ENCODE measurements at regions not wholly inside any gene's neighbourhood (a gene's known extent, or its start where the extent isn't known, plus 50 kb on each side); places are given as distances from the start of the nearest gene placed in this dataset.

GRCh38 chr13:60654415-60654814 lies 257.4 kb downstream of the TDRD3 start:
- Histone ChIP-seq H3K9me3 (ENCODE audit: low read depth) (no peaks in the 10 kb centered on the region), H3K27me3 (no peaks in the 10 kb centered on the region), H3K4me3 (no peak overlapping the region), H3K27ac (no peak overlapping the region), H3K4me1 (ENCODE audit: low read depth) (no peaks in the 10 kb centered on the region), H3K36me3 (no peaks in the 10 kb centered on the region)
- peak; percentile 36 to 62 for DNase-seq (ENCODE audit: low read depth in 1 of 2, low spot score in 1 of 2)
- peak; percentile 56 for TF ChIP-seq CTCF (IDR thresholded peaks at IDR 0.05; ENCODE audit: low read depth, low read length)

- H3K27ac ChIP-seq = no peak overlapping the region
- no peak overlapping the region for H3K4me3 ChIP-seq
- H3K4me1 ChIP-seq (ENCODE audit: low read depth) = no peaks in the 10 kb centered on the region
- no peak for TF ChIP-seq CTCF (IDR thresholded peaks at IDR 0.05; ENCODE audit: low read depth, low read length)
- no peaks in the 10 kb centered on the region for H3K27me3 ChIP-seq
- no peaks in the 10 kb centered on the region for H3K36me3 ChIP-seq
- DNase-seq (ENCODE audit: low read depth in 1 of 2, low spot score in 1 of 2) = no peak
- H3K9me3 ChIP-seq (ENCODE audit: low read depth) = no peaks in the 10 kb centered on the region
Observed at GRCh38 chr13:60647547-60647946, 250.5 kb downstream of the TDRD3 start.

- no peak overlapping the region for H3K4me3 ChIP-seq
- no peak for TF ChIP-seq CTCF (IDR thresholded peaks at IDR 0.05; ENCODE audit: low read depth, low read length)
- no peaks in the 10 kb centered on the region for H3K36me3 ChIP-seq
- no peak overlapping the region for H3K27ac ChIP-seq
- no peaks in the 10 kb centered on the region for H3K9me3 ChIP-seq (ENCODE audit: low read depth)
- no peaks in the 10 kb centered on the region for H3K27me3 ChIP-seq
- no peaks in the 10 kb centered on the region for H3K4me1 ChIP-seq (ENCODE audit: low read depth)
- no peak for DNase-seq (ENCODE audit: low read depth in 1 of 2, low spot score in 1 of 2)
Observed at GRCh38 chr13:60646620-60647019, 249.6 kb downstream of the TDRD3 start.

GRCh38 chr13:60645676-60646075 lies 248.7 kb downstream of the TDRD3 start:
- Histone ChIP-seq H3K4me1 (ENCODE audit: low read depth) (no peaks in the 10 kb centered on the region), H3K9me3 (ENCODE audit: low read depth) (no peaks in the 10 kb centered on the region), H3K36me3 (no peaks in the 10 kb centered on the region), H3K27ac (no peak overlapping the region), H3K27me3 (no peaks in the 10 kb centered on the region), H3K4me3 (no peak overlapping the region)
- no peak for TF ChIP-seq CTCF (IDR thresholded peaks at IDR 0.05; ENCODE audit: low read depth, low read length)
- DNase-seq (ENCODE audit: low read depth in 1 of 2, low spot score in 1 of 2) = no peak

- no peak for TF ChIP-seq CTCF (IDR thresholded peaks at IDR 0.05; ENCODE audit: low read depth, low read length)
- no peak overlapping the region for H3K27ac ChIP-seq
- no peaks in the 10 kb centered on the region for H3K9me3 ChIP-seq (ENCODE audit: low read depth)
- no peaks in the 10 kb centered on the region for H3K4me1 ChIP-seq (ENCODE audit: low read depth)
- peak in 1 of 2 donors; percentile 8 for DNase-seq (ENCODE audit: low read depth in 1 of 2, low spot score in 1 of 2)
- no peaks in the 10 kb centered on the region for H3K36me3 ChIP-seq
- no peak overlapping the region for H3K4me3 ChIP-seq
- H3K27me3 ChIP-seq = no peaks in the 10 kb centered on the region
Observed at GRCh38 chr13:60642552-60642951, 245.5 kb downstream of the TDRD3 start.

GRCh38 chr13:60629158-60629557 lies 232.1 kb downstream of the TDRD3 start:
- Histone ChIP-seq H3K4me3 (no peak overlapping the region), H3K4me1 (ENCODE audit: low read depth) (no peaks in the 10 kb centered on the region), H3K27ac (no peak overlapping the region), H3K27me3 (no peaks in the 10 kb centered on the region), H3K9me3 (ENCODE audit: low read depth) (no peaks in the 10 kb centered on the region), H3K36me3 (no peaks in the 10 kb centered on the region)
- DNase-seq (ENCODE audit: low read depth in 1 of 2, low spot score in 1 of 2) = no peak
- no peak for TF ChIP-seq CTCF (IDR thresholded peaks at IDR 0.05; ENCODE audit: low read depth, low read length)

Data from cardiac muscle cell (in vitro differentiated cells and primary cell).